HepG2 (cell line): ENCODE measurements at regions not wholly inside any gene's neighbourhood (a gene's known extent, or its start where the extent isn't known, plus 50 kb on each side); places are given as distances from the start of the nearest gene placed in this dataset.
A peak's percentile ranks its signal among the peaks of the same experiment; 100 is the strongest.

ENCODE experiments used
- ATAC-seq: fragments of 200-7000 bp; cut with Tn5 transposase; 3 replicates; pipeline ENCODE4 v1.9.1; 2020; ENCODE audit warnings: mild to moderate bottlenecking, moderate library complexity
- BruUV-seq: library from RNA; stranded (reverse); fragments of 400-500 nt; replicated peaks from 2 replicates; lab custom pipeline; 2021; lab: Mats Ljungman, UMichigan
- CTCF ChIA-PET: fragments of 300-600 bp; formaldehyde crosslinking; extraction: SDS; loops from one replicate; lab custom pipeline; 2021; ENCODE audit warnings: low total read pairs, inconsistent platforms, low intra/inter-chr PET ratio; lab: Yijun Ruan, JAX
- POLR2A ChIA-PET: fragments of 350-600 bp; sonication (Branson Sonifier 250); formaldehyde crosslinking; loops from one replicate; lab custom pipeline; 2020; ENCODE audit warnings: antibody characterized with exemption, inconsistent platforms; lab: Yijun Ruan, JAX
- DNase-seq: peaks from one replicate; pipeline ENCODE4 v3.0.0-alpha.2; 2015; ENCODE audit warnings: low spot score
- FAIRE-seq: peaks from 3 replicates; lab custom pipeline; 2011; peaks lifted over from hg19 to GRCh38; lab: Jason Lieb, UNC
- H2AFZ ChIP-seq: one replicate; pipeline ENCODE4 v1.6.1; 2011; ENCODE audit warnings: low read length, inconsistent platforms
- H3K27ac ChIP-seq: fragments of 300-600 bp; 3 replicates; pipeline ENCODE4 v1.8.0; 2011; ENCODE audit warnings: mixed run types, mild to moderate bottlenecking, mixed read lengths, low read length, inconsistent platforms; ENCODE audit not compliant: insufficient read depth; ENCODE audit errors: extremely low read length
- H3K27me3 ChIP-seq, 2 experiments: fragments of 200-600 bp in 1 of 2; 2 replicates in 1 of 2; 3 replicates in 1 of 2; pipeline versions ENCODE4 v1.6.0 to v1.8.0; 2011; ENCODE audit warnings: low read length in 2 of 2, mild to moderate bottlenecking in 2 of 2, moderate library complexity in 2 of 2, inconsistent platforms in 1 of 2; ENCODE audit not compliant: insufficient read depth in 2 of 2, control insufficient read depth in 1 of 2
- H3K36me3 ChIP-seq, 2 experiments: fragments of 200-600 bp in 1 of 2; replicated peaks in 1 of 2; 2 replicates in 1 of 2; 3 replicates in 1 of 2; pipeline versions ENCODE4 v1.5.1 to v1.8.0; 2011; ENCODE audit warnings: low read length in 2 of 2, inconsistent platforms in 1 of 2; ENCODE audit not compliant: insufficient read depth in 2 of 2, control insufficient read depth in 1 of 2
- H3K4me1 ChIP-seq: 2 replicates; pipeline ENCODE4 v1.5.1; 2012; ENCODE audit warnings: low read length, inconsistent platforms; ENCODE audit not compliant: insufficient read depth
- H3K4me2 ChIP-seq: 2 replicates; pipeline ENCODE4 v1.6.0; 2011; ENCODE audit warnings: low read depth, low read length, inconsistent platforms
- H3K4me3 ChIP-seq, 3 experiments: fragments of 200-600 bp in 1 of 3; sonication (generic), shearing (Covaris generic) in 1 of 3; replicated peaks in 1 of 3; 2 replicates each; pipeline ENCODE4 v1.5.1; 2011 to 2016; ENCODE audit warnings: low read length in 3 of 3, inconsistent platforms in 2 of 3, low read depth in 2 of 3, mild to moderate bottlenecking in 2 of 3, control low read depth in 1 of 3, mixed read lengths in 1 of 3; ENCODE audit not compliant: insufficient read depth in 1 of 3
- H3K79me2 ChIP-seq: one replicate; pipeline ENCODE4 v1.6.1; 2011; ENCODE audit warnings: low read length, inconsistent platforms; ENCODE audit not compliant: insufficient read depth
- H3K9ac ChIP-seq: 2 replicates; pipeline ENCODE4 v1.6.0; 2011; ENCODE audit warnings: mild to moderate bottlenecking, low read depth, low read length, inconsistent platforms; ENCODE audit not compliant: insufficient read depth
- H3K9me3 ChIP-seq: 2 replicates; pipeline ENCODE4 v1.5.1; 2012; ENCODE audit warnings: mild to moderate bottlenecking, low read length
- H4K20me1 ChIP-seq: 2 replicates; pipeline ENCODE4 v1.6.0; 2011; ENCODE audit warnings: inconsistent platforms, mild to moderate bottlenecking, low read length, moderate library complexity; ENCODE audit not compliant: insufficient read depth
- ATF7-NPFF ChIP-seq: sonication (generic); formaldehyde crosslinking; IDR thresholded peaks from 2 replicates; pipeline ENCODE4 v1.8.1; 2023; ENCODE audit warnings: mild to moderate bottlenecking, low read depth, missing genetic modification reagents, moderate library complexity
- BRD4 ChIP-seq: sonication (generic); formaldehyde crosslinking; IDR thresholded peaks from 2 replicates; pipeline ENCODE4 v1.4.0; 2020; ENCODE audit warnings: missing genetic modification reagents
- GPBP1L1 ChIP-seq: sonication (generic); formaldehyde crosslinking; IDR thresholded peaks from 2 replicates; pipeline ENCODE4 v1.5.0; 2020; ENCODE audit warnings: mild to moderate bottlenecking, missing genetic modification reagents
- MIXL1 ChIP-seq: IDR thresholded peaks from 2 replicates; pipeline ENCODE4 v1.6.1; 2016
- NONO ChIP-seq, 2 experiments: fragments of 450-650 bp in 1 of 2; sonication (generic) in 1 of 2; formaldehyde crosslinking in 1 of 2; IDR thresholded peaks in 1 of 2; conservative IDR thresholded peaks in 1 of 2; 2 replicates each; pipeline versions ENCODE4 v1.6.1 to v1.8.0; 2017 to 2022; ENCODE audit warnings: mild to moderate bottlenecking in 1 of 2, missing genetic modification reagents in 1 of 2, moderate library complexity in 1 of 2
- SKI ChIP-seq: fragments of 450-650 bp; IDR thresholded peaks from one replicate; pipeline ENCODE4 v1.6.1; 2018; ENCODE audit warnings: mild to moderate bottlenecking; ENCODE audit not compliant: partially characterized antibody
- SMC3 ChIP-seq: IDR thresholded peaks from 2 replicates; pipeline ENCODE4 v1.6.1; 2011; ENCODE audit warnings: low read length, improper control_type of control experiment
- SOX6 ChIP-seq, 2 experiments: fragments of 450-650 bp in 1 of 2; sonication (generic) in 1 of 2; formaldehyde crosslinking in 1 of 2; IDR thresholded peaks; 2 replicates each; pipeline versions ENCODE4 v1.4.0 to v1.6.1; 2017 to 2020; ENCODE audit warnings: antibody characterized with exemption in 1 of 2, mild to moderate bottlenecking in 1 of 2, missing genetic modification reagents in 1 of 2
- ZFYVE20 ChIP-seq: sonication (generic); formaldehyde crosslinking; IDR thresholded peaks from 2 replicates; pipeline ENCODE4 v1.8.0; 2023; ENCODE audit warnings: low read depth, mild to moderate bottlenecking, moderate library complexity, missing genetic modification reagents, borderline replicate concordance
- ZMYM2 ChIP-seq: sonication (generic); formaldehyde crosslinking; IDR thresholded peaks from 2 replicates; pipeline ENCODE4 v1.8.0; 2022; ENCODE audit warnings: mild to moderate bottlenecking, missing genetic modification reagents
- ZNF124 ChIP-seq: sonication (generic); formaldehyde crosslinking; IDR thresholded peaks from 2 replicates; pipeline ENCODE4 v1.4.0; 2020; ENCODE audit warnings: missing genetic modification reagents
- ZNF441 ChIP-seq: sonication (generic); formaldehyde crosslinking; IDR thresholded peaks from 2 replicates; pipeline ENCODE4 v1.7.0; 2021; ENCODE audit warnings: missing genetic modification reagents, borderline replicate concordance
- ZNF510 ChIP-seq: sonication (generic); formaldehyde crosslinking; IDR thresholded peaks from 2 replicates; pipeline ENCODE4 v1.4.0; 2020; ENCODE audit warnings: low read depth, mild to moderate bottlenecking, missing genetic modification reagents
- ZNF598 ChIP-seq: sonication (generic); formaldehyde crosslinking; IDR thresholded peaks from 2 replicates; pipeline ENCODE4 v1.5.1; 2020; ENCODE audit warnings: mild to moderate bottlenecking, missing genetic modification reagents, borderline replicate concordance
- WGBS: methylation state at CpG from one replicate; pipeline ENCODE4 v1.1.6; 2017; ENCODE audit warnings: low lambda C conversion rate; 5-methylcytosine and 5-hydroxymethylcytosine counted together
- in situ Hi-C: cut with HindIII; loops from 2 replicates; pipeline ENCODE4 v1.10.0; 2017; ENCODE audit warnings: low pct_unique_long_range_greater_than_20kb; ENCODE audit not compliant: extremely low pct_ligation_motif_present
- intact Hi-C: fragments of 100-400 bp; cut with micrococcal nuclease; formaldehyde crosslinking; loops from one replicate; pipeline ENCODE4 v1.10.0; 2022; ENCODE audit not compliant: unreplicated experiment
- TF ChIP-seq, protein P1 (sequence below): sonication (generic); formaldehyde crosslinking; IDR thresholded peaks from 2 replicates; pipeline ENCODE4 v1.8.1; 2023; ENCODE audit warnings: mild to moderate bottlenecking, moderate library complexity, missing genetic modification reagents
- TF ChIP-seq, protein P2 (sequence below): sonication (generic); formaldehyde crosslinking; IDR thresholded peaks from 2 replicates; pipeline ENCODE4 v1.8.1; 2023; ENCODE audit warnings: mild to moderate bottlenecking, inconsistent platforms, moderate library complexity, missing genetic modification reagents, borderline replicate concordance

DNA sequence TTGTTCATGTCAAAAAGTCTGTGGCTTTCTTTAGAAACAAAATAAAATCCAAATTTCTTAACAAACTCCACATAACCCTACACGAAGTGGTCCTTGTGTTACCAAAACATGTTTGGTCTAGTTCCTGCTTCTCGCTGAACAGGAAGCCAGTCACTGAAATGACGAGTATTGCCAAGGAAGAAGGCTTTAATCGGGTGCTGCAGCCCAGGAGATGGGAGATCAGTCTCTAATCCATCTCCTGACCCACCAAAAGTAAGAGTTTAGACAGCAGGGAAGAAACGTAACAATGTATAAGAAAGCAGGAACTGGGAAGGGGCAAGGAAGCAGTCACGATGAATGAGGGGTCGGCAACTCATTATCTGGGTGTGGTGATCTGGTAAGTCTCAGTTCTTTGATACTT lies 144.6 kb upstream of the MAP9 start:
- DNase-seq (no peak), FAIRE-seq (no peak), ATAC-seq (no peak)
- CTCF ChIA-PET: no interaction called here
- no peak overlapping the region for H3K27ac ChIP-seq
- H3K27me3 ChIP-seq: no peaks in the 10 kb centered on the region
- no peak overlapping the region for H3K4me3 ChIP-seq
- intact Hi-C loops: no loop called here
- H3K36me3 ChIP-seq: no peaks in the 10 kb centered on the region
- H2AFZ ChIP-seq: no peak overlapping the region
- in situ Hi-C loops: no loop called here
- no peaks in the 10 kb centered on the region for H3K79me2 ChIP-seq
- no peak overlapping the region for H3K9ac ChIP-seq
- H3K4me1 ChIP-seq: no peaks in the 10 kb centered on the region
- H3K9me3 ChIP-seq: peaks cover 26% of the 10 kb centered on the region
- no TSS peak for BruUV-seq
- no peaks in the 10 kb centered on the region for H4K20me1 ChIP-seq
- no peak overlapping the region for H3K4me2 ChIP-seq
- POLR2A ChIA-PET: no interaction called here
- TF ChIP-seq BRD4 (no peak), SMC3 (no peak), ZNF124 (CRISPR knock-in tag) (peak; percentile 100), MIXL1 (CRISPR knock-in tag) (no peak), ZNF441 (CRISPR knock-in tag) (peak; percentile 90), ZNF510 (no peak)
- TF ChIP-seq, protein P1, sequence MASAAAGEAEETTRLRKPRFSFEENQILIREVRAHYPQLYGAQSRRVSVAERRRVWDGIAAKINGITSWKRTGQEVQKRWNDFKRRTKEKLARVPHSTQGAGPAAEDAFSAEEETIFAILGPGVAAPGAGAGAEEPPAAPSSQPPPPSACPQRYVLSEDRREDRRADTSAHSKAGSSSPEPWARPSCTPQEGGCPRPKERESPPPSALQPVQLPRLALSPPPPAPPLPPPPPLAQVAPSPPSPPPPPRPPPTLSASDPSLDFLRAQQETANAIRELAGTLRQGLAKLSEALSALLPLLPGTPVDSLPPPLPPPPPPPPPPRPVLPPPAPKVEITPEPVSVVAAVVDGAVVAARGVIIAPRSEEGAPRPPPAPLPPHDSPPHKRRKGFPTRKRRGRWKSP (CRISPR knock-in tag): no peak
- 19% methylated on average over 7 of the region's 7 CpGs for WGBS

DNA sequence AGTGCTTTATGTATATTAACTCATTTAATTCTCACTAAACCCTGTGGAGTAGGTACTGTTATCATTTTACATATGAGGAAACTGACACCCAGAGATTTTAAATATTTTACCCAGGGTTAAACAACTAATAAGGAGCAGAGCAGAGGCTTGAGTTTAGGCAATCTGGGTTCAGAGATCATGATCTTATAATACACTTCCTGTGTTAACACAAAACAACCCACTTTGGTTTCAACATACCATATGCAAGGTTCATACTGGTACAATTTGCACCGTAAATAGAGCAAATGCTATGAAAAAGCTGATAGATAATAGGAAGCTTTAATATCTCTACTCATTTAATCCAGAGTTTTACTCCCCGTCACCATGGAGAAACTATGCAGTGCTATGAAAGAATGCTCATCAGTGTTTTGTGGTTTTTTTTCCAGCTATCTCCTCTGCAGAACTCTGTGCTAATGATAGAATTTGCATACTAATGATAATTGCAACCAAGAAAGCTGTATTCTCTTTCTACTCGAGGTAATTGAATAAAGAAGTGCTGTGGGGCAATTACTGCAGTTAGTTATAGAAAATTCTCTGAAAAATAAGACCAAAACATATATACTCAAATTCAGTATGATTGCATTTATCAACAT lies 138.8 kb upstream of the MAP9 start:
- POLR2A ChIA-PET: no interaction called here
- intact Hi-C loops: no loop called here
- H3K27me3 ChIP-seq: no peaks in the 10 kb centered on the region
- no peak overlapping the region for H3K4me3 ChIP-seq
- no peak overlapping the region for H3K27ac ChIP-seq
- peaks cover 3% of the 10 kb centered on the region; the same call in 1 of the 2 replicates for H3K9me3 ChIP-seq
- H3K36me3 ChIP-seq: no peaks in the 10 kb centered on the region
- BruUV-seq: no TSS peak
- DNase-seq: no peak
- no peaks in the 10 kb centered on the region for H3K79me2 ChIP-seq
- H2AFZ ChIP-seq: no peak overlapping the region
- H4K20me1 ChIP-seq: no peaks in the 10 kb centered on the region
- H3K4me2 ChIP-seq: no peak overlapping the region
- ATAC-seq: no peak
- H3K9ac ChIP-seq: no peak overlapping the region
- 6% methylated on average over 3 of the region's 3 CpGs for WGBS
- in situ Hi-C loops: no loop called here
- no peaks in the 10 kb centered on the region for H3K4me1 ChIP-seq
- CTCF ChIA-PET: no interaction called here
- FAIRE-seq: no peak
- no peak for TF ChIP-seq ZFYVE20 (CRISPR knock-in tag)
- TF ChIP-seq SOX6 (IDR thresholded peaks at IDR 0.05): no peak
- TF ChIP-seq SOX6 (CRISPR knock-in tag; IDR thresholded peaks at IDR 0.05): no peak
- no peak for TF ChIP-seq ZNF598
- no peak for TF ChIP-seq ATF7-NPFF (CRISPR knock-in tag)
- no peak for TF ChIP-seq NONO (IDR thresholded peaks at IDR 0.05)
- TF ChIP-seq NONO (CRISPR knock-in tag; conservative IDR thresholded peaks at IDR 0.05): no peak
- TF ChIP-seq GPBP1L1 (CRISPR knock-in tag): no peak
- TF ChIP-seq, protein P2, sequence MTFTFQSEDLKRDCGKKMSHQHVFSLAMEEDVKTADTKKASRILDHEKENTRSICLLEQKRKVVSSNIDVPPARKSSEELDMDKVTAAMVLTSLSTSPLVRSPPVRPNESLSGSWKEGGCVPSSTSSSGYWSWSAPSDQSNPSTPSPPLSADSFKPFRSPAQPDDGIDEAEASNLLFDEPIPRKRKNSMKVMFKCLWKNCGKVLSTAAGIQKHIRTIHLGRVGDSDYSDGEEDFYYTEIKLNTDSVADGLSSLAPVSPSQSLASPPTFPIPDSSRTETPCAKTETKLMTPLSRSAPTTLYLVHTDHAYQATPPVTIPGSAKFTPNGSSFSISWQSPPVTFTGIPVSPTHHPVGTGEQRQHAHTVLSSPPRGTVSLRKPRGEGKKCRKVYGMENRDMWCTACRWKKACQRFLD: no peak
- no peak for TF ChIP-seq ZMYM2
- no peak for TF ChIP-seq SKI
